Panc1 (cell line): ENCODE measurements at regions not wholly inside any gene's neighbourhood (a gene's known extent, or its start where the extent isn't known, plus 50 kb on each side); places are given as distances from the start of the nearest gene placed in this dataset.

Experiments used
- ATAC-seq: fragments of 200-7000 bp; cut with Tn5 transposase; 2 replicates; pipeline ENCODE4 v1.9.1; 2020; ENCODE audit warnings: mild to moderate bottlenecking, moderate library complexity
- BruUV-seq: library from RNA; stranded (reverse); fragments of 400-500 nt; replicated peaks from 2 replicates; lab custom pipeline; 2021; lab: Mats Ljungman, UMichigan
- CTCF ChIA-PET: fragments of 300-600 bp; sonication (Branson Sonifier 250); formaldehyde crosslinking; loops from one replicate; lab custom pipeline; 2022; ENCODE audit warnings: antibody characterized with exemption; lab: Charles Lee
- POLR2A ChIA-PET: fragments of 300-600 bp; sonication (Branson Sonifier 250); formaldehyde crosslinking; loops from one replicate; lab custom pipeline; 2022; ENCODE audit warnings: antibody characterized with exemption; lab: Charles Lee
- DNase-seq: peaks from one replicate; pipeline ENCODE4 v3.0.0-alpha.2; 2010; ENCODE audit warnings: low read depth, low spot score
- H3K27ac ChIP-seq: 2 replicates; pipeline ENCODE4 v1.5.1; 2011; ENCODE audit warnings: mild to moderate bottlenecking, low read length, inconsistent platforms
- H3K27me3 ChIP-seq: fragments of 200-500 bp; sonication (Bioruptor generic); 2 replicates; pipeline ENCODE4 v1.6.0; 2014; ENCODE audit warnings: low read length, inconsistent platforms; ENCODE audit not compliant: control insufficient read depth, insufficient read depth
- H3K36me3 ChIP-seq: fragments of 200-500 bp; sonication (Bioruptor generic); 2 replicates; pipeline ENCODE4 v1.5.1; 2014; ENCODE audit warnings: inconsistent platforms, mild to moderate bottlenecking, low read length, moderate library complexity; ENCODE audit not compliant: control insufficient read depth, insufficient read depth
- H3K4me1 ChIP-seq: 2 replicates; pipeline ENCODE4 v1.5.1; 2011; ENCODE audit warnings: inconsistent platforms, mild to moderate bottlenecking, low read length, moderate library complexity; ENCODE audit not compliant: control insufficient read depth, insufficient read depth
- H3K4me3 ChIP-seq, 2 experiments: 2 replicates each; pipeline ENCODE4 v1.5.1; 2011 to 2012; ENCODE audit warnings: low read depth in 2 of 2, low read length in 2 of 2, mild to moderate bottlenecking in 2 of 2, inconsistent platforms in 1 of 2, moderate library complexity in 1 of 2
- H3K9me3 ChIP-seq: fragments of 200-500 bp; sonication (Bioruptor generic); 2 replicates; pipeline ENCODE4 v1.5.1; 2014; ENCODE audit warnings: low read depth, mild to moderate bottlenecking, inconsistent platforms, low read length, moderate library complexity; ENCODE audit not compliant: control insufficient read depth, insufficient read depth
- CTCF ChIP-seq: fragments of 450-650 bp; IDR thresholded peaks from 2 replicates; pipeline ENCODE4 v1.5.1; 2017; ENCODE audit warnings: mild to moderate bottlenecking
- POLR2AphosphoS5 ChIP-seq: IDR thresholded peaks from 2 replicates; pipeline ENCODE4 v1.6.1; 2012; ENCODE audit warnings: mild to moderate bottlenecking, low read depth, low read length, moderate library complexity
- SIN3A ChIP-seq: IDR thresholded peaks from 2 replicates; pipeline ENCODE4 v1.6.1; 2012; ENCODE audit warnings: low read depth, mild to moderate bottlenecking, low read length, moderate library complexity, borderline replicate concordance; ENCODE audit not compliant: insufficient read depth
- TCF7L2 ChIP-seq: IDR thresholded peaks from 2 replicates; pipeline ENCODE4 v1.6.1; 2011; ENCODE audit warnings: mild to moderate bottlenecking, low read depth, low read length, inconsistent platforms
- in situ Hi-C: cut with HindIII; loops from 2 replicates; pipeline ENCODE4 v1.10.0; 2016; ENCODE audit warnings: low sequenced_read_pairs, low pct_unique_long_range_greater_than_20kb
- intact Hi-C: fragments of 100-400 bp; cut with micrococcal nuclease; formaldehyde crosslinking; loops from one replicate; pipeline ENCODE4 v1.10.0; 2022; ENCODE audit not compliant: unreplicated experiment
- TF ChIP-seq, protein P1 (sequence below), 2 experiments: IDR thresholded peaks; 2 replicates each; pipeline ENCODE4 v1.6.1; 2011 to 2012; ENCODE audit warnings: low read depth in 2 of 2, control low read depth in 1 of 2, low read length in 1 of 2, mild to moderate bottlenecking in 1 of 2, moderate library complexity in 1 of 2; ENCODE audit not compliant: insufficient read depth in 1 of 2

- no peak for DNase-seq
- intact Hi-C loops, result no loop called here
- POLR2A ChIA-PET, result no interaction called here
Measured at GRCh38 chr18:41761333-41762018, 193.6 kb upstream of the PIK3C3 start.

DNA sequence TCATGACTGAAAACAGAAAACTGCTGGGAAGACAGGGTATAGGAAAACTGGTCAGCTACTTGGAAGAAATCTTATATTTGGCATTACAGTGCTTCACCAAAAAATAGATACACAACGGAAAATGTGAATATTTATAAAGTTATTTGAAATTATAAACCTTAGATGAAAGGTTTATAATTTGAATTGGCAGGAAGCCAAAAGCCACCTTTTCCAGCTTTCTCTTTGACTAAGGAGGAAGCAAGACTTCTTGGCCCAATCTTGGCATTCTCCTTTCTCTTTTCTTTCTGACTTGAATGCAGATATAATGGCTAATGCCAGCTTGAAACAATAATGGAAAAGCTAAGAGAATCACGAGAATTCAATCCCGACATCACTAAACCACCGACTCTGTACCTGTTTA, 196.5 kb upstream of the PIK3C3 start:
- ChIA-PET POLR2A (no interaction called here), CTCF (no interaction called here)
- no peak for DNase-seq
- no peak for ATAC-seq
- no peaks in the 10 kb centered on the region for H3K9me3 ChIP-seq
- no TSS peak for BruUV-seq
- no peak overlapping the region for H3K4me3 ChIP-seq
- intact Hi-C loops (no loop called here), in situ Hi-C loops (no loop called here)
- H3K36me3 ChIP-seq, result no peaks in the 10 kb centered on the region
- TF ChIP-seq SIN3A (no peak), CTCF (no peak)
- H3K27ac ChIP-seq, result no peak overlapping the region
- no peaks in the 10 kb centered on the region for H3K27me3 ChIP-seq
- H3K4me1 ChIP-seq, result no peaks in the 10 kb centered on the region

More at GRCh38 chr18:41761333-41762018, 193.6 kb upstream of the PIK3C3 start:
- Histone ChIP-seq H3K36me3 (no peaks in the 10 kb centered on the region), H3K27me3 (no peaks in the 10 kb centered on the region), H3K27ac (no peak overlapping the region), H3K4me3 (no peak overlapping the region), H3K9me3 (no peaks in the 10 kb centered on the region), H3K4me1 (no peaks in the 10 kb centered on the region)
- TF ChIP-seq TCF7L2, result no peak
- no peak for TF ChIP-seq POLR2AphosphoS5
- no peak for TF ChIP-seq SIN3A
- TF ChIP-seq, protein P1, sequence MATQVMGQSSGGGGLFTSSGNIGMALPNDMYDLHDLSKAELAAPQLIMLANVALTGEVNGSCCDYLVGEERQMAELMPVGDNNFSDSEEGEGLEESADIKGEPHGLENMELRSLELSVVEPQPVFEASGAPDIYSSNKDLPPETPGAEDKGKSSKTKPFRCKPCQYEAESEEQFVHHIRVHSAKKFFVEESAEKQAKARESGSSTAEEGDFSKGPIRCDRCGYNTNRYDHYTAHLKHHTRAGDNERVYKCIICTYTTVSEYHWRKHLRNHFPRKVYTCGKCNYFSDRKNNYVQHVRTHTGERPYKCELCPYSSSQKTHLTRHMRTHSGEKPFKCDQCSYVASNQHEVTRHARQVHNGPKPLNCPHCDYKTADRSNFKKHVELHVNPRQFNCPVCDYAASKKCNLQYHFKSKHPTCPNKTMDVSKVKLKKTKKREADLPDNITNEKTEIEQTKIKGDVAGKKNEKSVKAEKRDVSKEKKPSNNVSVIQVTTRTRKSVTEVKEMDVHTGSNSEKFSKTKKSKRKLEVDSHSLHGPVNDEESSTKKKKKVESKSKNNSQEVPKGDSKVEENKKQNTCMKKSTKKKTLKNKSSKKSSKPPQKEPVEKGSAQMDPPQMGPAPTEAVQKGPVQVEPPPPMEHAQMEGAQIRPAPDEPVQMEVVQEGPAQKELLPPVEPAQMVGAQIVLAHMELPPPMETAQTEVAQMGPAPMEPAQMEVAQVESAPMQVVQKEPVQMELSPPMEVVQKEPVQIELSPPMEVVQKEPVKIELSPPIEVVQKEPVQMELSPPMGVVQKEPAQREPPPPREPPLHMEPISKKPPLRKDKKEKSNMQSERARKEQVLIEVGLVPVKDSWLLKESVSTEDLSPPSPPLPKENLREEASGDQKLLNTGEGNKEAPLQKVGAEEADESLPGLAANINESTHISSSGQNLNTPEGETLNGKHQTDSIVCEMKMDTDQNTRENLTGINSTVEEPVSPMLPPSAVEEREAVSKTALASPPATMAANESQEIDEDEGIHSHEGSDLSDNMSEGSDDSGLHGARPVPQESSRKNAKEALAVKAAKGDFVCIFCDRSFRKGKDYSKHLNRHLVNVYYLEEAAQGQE (IDR thresholded peaks at IDR 0.05; ENCODE audit: insufficient read depth in 1 of 2, low read depth in 2 of 2, low read length in 1 of 2), result no peak
- TF ChIP-seq CTCF, result no peak
- no peak for ATAC-seq
- CTCF ChIA-PET, result no interaction called here
- in situ Hi-C loops, result no loop called here
- no TSS peak for BruUV-seq
